Activated CD4-positive, alpha-beta T cell treated with anti-CD3 and anti-CD28 coated beads, Interleukin-2, amount 50 U/mL, for 16 hours (primary cell): ENCODE measurements at regions not wholly inside any gene's neighbourhood (a gene's known extent, or its start where the extent isn't known, plus 50 kb on each side); places are given as distances from the start of the nearest gene placed in this dataset.

Experiments
- DNase-seq: peaks from one replicate; pipeline ENCODE4 v3.0.0-alpha.2; 2020

DNA sequence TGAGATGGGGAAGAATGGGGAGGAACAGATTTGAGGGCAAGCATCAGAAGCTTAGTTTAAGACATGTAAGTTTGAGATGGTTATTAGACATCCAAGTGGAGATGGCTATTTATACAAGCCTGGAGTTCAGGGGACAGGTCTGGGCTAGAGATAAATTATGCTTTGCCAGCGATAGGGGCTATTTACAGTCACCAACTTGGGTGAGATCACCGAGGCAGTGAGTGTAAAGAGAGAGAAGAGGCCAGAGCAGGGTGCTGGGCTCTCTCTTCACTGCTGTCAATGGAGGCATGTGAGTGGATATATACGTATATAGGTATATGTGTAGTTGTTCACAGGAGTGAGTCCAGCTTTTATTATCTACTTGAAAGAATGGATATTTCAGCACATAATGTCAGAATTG is 81.0 kb downstream of the QPCT start:
- no peak for DNase-seq

DNA sequence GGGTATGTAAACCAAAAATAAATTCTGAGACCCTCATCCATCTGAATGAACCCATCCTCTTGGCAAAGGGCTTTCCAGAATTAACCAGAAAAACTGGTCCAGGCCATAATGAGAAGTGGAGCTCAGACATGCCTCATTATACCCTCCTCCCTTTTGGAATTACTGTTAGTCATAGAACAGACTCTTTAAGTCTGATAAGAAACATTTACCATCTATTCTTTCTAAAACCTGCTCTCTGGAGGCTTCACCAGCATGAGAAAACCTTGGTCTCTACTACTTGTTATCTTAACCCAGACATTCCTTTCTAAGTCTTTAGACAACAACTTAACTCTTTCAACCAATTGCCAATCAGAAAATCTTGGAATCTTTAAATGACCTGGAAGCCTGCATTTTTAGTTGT is 82.8 kb downstream of the QPCT start:
- DNase-seq = no peak

- no peak for DNase-seq
Observed at GRCh38 chr2:37436323-37436722, 91.9 kb downstream of the QPCT start.

- DNase-seq = no peak
Observed at GRCh38 chr2:37439131-37439642, 94.8 kb downstream of the QPCT start.

- DNase-seq = no peak
Observed at GRCh38 chr2:37441055-37441454, 96.6 kb downstream of the QPCT start.

DNA sequence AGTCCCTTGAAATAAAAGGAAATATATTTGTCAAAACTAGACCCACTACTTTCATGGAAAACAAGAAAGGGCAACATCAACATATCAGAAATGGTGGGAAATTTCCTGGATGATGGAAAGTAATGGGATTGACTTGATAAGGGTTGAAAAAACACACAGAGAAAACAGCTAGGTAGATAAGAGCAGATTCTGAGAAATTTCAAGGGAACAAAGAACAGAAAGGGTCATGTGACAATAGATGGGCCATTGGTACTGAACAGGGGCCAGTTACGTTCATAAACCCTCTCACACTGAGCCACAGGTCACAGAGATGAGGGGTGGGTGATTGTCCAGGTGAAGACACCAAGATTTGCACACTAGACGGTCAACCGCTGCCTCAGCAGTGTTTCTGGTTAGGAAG is 98.7 kb downstream of the QPCT start:
- DNase-seq = no peak

DNA sequence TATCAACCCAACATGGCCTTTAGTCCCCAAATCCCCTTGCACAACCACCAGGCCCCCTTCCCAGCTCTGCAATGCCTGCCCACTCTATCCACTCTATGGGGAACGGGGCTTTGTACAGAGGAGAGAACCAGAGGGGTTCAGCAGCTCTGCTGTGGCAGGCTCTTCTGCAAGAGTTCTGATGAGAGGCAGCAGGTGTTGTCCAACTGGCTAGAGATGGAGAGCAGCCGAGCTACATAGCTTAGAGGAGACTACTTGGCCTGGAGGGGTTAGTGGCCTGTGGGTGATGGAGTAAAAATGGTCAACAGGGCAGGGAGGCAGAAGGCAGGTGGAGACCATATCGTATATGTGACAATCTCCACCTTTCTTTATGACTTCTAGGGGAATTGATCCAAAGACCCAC is 103.0 kb downstream of the QPCT start:
- no peak for DNase-seq

DNA sequence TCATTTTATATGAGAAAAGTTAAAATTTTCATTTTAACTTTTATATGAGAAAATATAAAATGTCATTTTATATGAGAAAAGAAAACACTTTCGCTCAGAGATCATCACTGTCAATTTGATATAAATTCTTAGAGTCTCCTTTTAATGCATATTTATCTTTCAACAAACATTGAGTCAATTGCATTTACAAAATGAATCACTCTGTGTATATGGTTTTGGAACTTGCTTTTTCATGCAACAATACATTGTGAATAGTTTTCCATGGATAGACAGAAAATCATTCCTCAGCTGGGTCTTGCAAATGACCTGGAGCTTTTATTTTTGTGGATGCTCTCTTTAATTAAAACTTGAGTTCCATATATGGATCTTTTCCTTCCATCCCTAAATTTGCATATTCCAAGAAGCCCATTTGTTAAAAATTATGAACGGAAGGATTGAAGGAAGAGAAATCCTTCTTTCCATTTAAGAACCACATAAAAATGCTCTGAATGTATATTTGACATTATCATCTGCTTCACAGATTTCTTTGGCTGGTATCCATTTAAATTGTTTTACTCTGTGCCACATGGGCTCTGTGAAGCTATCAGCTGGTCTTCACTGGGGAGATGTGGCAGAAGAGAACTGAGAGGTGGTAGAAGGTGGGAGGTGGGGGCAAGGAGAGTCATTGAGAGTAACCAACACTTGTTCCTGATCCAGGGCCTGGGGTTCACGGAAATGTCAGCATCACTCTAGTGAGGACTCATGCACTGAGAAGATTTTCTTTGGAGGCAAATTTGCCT is 104.1 kb downstream of the QPCT start:
- no peak for DNase-seq

DNA sequence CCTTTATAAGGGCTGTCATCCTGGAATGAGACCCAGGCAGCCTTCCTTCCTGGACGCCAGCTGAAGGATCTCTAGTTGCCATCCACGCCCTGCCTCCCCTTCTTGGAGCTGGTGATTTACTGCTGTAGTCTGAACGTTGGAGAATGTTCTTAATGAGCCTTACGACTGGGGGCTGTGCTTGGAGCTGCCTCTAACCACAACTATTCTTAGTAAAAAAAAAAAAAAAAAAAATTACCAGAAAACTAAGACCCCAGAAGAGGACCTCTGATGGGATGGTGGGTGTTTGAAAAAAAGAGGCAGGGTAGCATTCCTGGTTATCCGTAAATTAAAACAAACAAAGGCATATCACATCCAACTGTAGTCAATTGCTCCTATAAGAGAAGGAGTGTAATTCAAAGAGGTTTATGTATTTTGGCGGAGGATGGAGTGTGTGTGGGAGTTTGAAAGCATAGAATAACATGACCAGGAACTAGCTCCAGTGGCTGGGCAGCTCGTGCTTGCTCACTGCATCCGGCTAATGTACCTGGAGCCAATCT is 105.4 kb downstream of the QPCT start:
- no peak for DNase-seq

GRCh38 chr2:37453027-37453426 is 108.6 kb downstream of the QPCT start:
- no peak for DNase-seq

DNA sequence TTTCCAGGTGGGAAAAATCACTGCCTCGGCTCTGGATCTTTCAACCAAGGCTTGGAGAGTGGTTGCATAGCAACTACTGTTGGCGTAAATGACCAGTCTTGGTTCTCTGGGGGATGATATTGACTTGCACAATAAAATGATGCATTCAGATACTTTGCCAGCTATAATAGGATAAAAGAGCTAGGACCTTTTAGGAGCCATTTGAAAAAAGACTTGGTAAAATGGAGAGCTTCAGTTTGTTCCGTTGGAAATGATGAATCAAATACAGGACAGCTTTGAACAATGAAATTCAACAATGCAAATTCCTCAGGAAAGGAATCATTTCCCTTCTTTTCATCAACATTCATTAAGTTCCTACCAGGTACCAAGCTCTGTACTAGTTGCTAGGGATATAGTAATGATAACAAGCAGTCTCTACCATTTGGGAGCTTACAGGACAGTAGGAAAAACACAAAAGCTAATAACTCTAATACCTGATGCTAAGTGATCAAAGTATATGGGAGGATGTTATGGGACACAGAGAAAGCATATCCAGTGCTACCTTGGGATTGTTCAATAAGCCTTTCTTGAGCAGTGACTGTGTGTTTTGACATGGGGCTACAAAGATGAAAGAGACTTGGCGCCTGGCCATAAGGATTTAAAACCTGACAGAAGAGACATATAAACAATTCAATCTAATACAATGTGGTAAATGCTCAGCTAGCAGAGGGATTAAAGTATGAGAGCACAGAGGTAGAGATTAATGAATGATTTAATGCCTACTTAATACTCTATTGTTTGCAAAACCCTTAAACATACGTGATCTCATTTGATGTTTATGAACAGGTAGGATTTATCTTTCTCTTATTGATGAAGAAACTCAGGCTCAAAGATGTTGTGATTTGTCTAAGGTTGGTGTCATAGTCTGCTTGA is 110.7 kb downstream of the QPCT start:
- no peak for DNase-seq

DNA sequence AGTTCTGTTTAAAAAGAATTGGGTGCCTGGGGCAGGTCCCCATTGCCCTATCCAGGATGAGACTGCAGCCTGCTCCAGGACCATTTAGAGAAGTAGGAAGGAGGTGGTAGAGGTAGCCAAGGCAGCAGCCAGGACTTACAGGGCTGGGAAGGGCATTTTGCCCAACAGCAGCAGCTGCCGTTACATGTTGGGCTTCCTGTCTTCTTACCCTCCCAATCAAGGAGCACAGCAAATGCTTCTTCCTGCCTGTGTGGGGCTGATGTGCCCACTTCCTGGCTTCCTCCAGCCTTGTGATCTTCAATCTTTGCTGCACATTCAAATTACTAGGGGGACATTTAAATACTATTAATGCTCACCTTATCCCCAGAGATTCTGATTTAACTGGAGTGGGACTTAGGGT is 112.0 kb downstream of the QPCT start:
- DNase-seq = peak; percentile 12

- no peak for DNase-seq
Observed at GRCh38 chr2:37457401-37457901, 113.0 kb downstream of the QPCT start.

GRCh38 chr2:37458133-37458532 is 113.7 kb downstream of the QPCT start:
- no peak for DNase-seq

- DNase-seq = no peak
Observed at GRCh38 chr2:37459095-37459981, 114.9 kb downstream of the QPCT start.

GRCh38 chr2:37460896-37461229 is 116.4 kb downstream of the QPCT start:
- DNase-seq = no peak

- no peak for DNase-seq
Observed at GRCh38 chr2:37464067-37464466, 119.6 kb downstream of the QPCT start.

GRCh38 chr2:37466533-37467222 is 122.2 kb downstream of the QPCT start:
- no peak for DNase-seq

DNA sequence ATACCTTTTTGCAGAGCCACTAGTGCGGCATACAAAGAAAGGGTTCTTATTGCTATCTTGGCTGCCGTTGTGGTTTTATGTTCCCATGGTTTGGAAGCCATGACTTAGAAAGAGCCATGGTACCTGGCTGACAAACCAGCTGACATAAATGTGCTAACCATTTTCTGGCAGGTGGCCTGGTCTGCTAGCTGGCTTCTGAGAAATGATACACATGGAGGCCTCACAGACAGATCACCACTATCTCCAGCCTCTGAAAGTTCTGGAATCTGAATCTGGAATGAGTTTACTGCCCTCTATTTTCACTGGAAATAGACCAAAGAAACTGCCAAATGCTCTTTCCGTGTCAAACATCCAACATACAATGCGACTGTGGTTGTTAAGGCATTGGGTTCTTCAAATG is 123.7 kb downstream of the QPCT start:
- no peak for DNase-seq

- no peak for DNase-seq
Observed at GRCh38 chr2:37469126-37469525, 124.7 kb downstream of the QPCT start.

GRCh38 chr2:37471104-37471503 is 126.7 kb downstream of the QPCT start:
- no peak for DNase-seq

DNA sequence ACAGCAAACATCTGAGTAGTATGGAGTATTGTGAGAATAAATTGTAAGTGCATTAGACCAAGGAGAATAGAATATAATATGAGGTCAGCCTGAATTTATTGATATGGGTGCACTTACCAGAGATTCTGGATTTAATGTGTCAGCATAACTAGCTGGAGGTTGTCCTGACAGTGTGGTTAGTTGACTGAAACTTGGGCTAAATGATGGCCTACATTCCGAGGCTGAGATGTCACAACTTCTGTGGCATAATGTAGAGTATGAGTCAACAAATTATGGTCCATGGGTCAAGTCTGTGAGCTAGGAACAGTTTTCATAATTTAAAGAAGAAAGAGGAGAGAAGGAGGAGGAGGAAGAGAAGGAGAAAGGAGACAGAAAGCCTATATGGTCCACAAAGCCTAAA is 127.6 kb downstream of the QPCT start:
- DNase-seq = no peak
